Heart left ventricle (tissue), 16 donors: ENCODE measurements at regions not wholly inside any gene's neighbourhood (a gene's known extent, or its start where the extent isn't known, plus 50 kb on each side); places are given as distances from the start of the nearest gene placed in this dataset.

Source experiments
- ATAC-seq, 4 donors: fragments of 200-7000 bp; cut with Tn5 transposase; one replicate each; pipeline ENCODE4 v1.9.1; 2020 to 2022; ENCODE audit warnings: moderate library complexity in 4 of 4, mild to moderate bottlenecking in 3 of 4, moderate number of reproducible peaks in 1 of 4
- DNase-seq, 5 donors: peaks; one replicate each; pipeline ENCODE4 v3.0.0-alpha.2; 2020
- H3K27ac ChIP-seq, 12 donors: fragments of 200-600 bp; sonication (generic) in 4 of 12; one replicate each; pipeline versions ENCODE4 v1.5.0 to v1.8.0; 2016 to 2022; ENCODE audit warnings: mild to moderate bottlenecking in 2 of 12
- H3K27me3 ChIP-seq, 9 donors: fragments of 200-600 bp; sonication (generic) in 2 of 9; one replicate each; pipeline versions ENCODE4 v1.5.1 to v1.8.0; 2016 to 2022; ENCODE audit warnings: mild to moderate bottlenecking in 3 of 9
- H3K36me3 ChIP-seq, 9 donors: fragments of 200-600 bp; sonication (generic) in 2 of 9; one replicate each; pipeline versions ENCODE4 v1.5.0 to v1.8.0; 2018 to 2022; ENCODE audit warnings: mild to moderate bottlenecking in 2 of 9
- H3K4me1 ChIP-seq, 12 donors: fragments of 200-600 bp; sonication (generic) in 4 of 12; one replicate each; pipeline versions ENCODE4 v1.5.0 to v1.8.0; 2016 to 2022; ENCODE audit warnings: mild to moderate bottlenecking in 3 of 12
- H3K4me3 ChIP-seq, 12 donors: fragments of 200-600 bp; sonication (generic) in 4 of 12; one replicate each; pipeline versions ENCODE4 v1.5.0 to v1.8.0; 2017 to 2022; ENCODE audit warnings: mild to moderate bottlenecking in 9 of 12, moderate library complexity in 4 of 12
- H3K9me3 ChIP-seq, 12 donors: fragments of 200-600 bp; sonication (generic) in 4 of 12; one replicate each; pipeline versions ENCODE4 v1.5.0 to v1.8.0; 2016 to 2022; ENCODE audit warnings: mild to moderate bottlenecking in 1 of 12
- CTCF ChIP-seq, 12 donors: fragments of 200-600 bp; sonication (generic) in 4 of 12; IDR thresholded peaks; one replicate each; pipeline versions ENCODE4 v1.5.0 to v1.8.0; 2018 to 2022; ENCODE audit warnings: antibody characterized with exemption in 12 of 12, mild to moderate bottlenecking in 5 of 12
- POLR2A ChIP-seq, 2 donors: fragments of 450-650 bp; IDR thresholded peaks; one replicate each; pipeline ENCODE4 v1.6.1; 2017; ENCODE audit warnings: antibody characterized with exemption in 2 of 2, mild to moderate bottlenecking in 2 of 2, moderate library complexity in 2 of 2
- WGBS, 4 donors: extraction: QIAGEN DNeasy Blood & Tissue Kit in 2 of 4; methylation state at CpG; one replicate each; pipeline versions ENCODE4 v1.1.5 to v1.1.7; 2013 to 2018; 5-methylcytosine and 5-hydroxymethylcytosine counted together
- intact Hi-C, 10 donors: fragments of 100-400 bp; cut with DNase I; formaldehyde crosslinking; loops; one replicate each; pipeline versions ENCODE4 v1.11.1 to v1.14.2; 2022
- donor health status: ischemic (EF 13 %, LVEDD 7.1; RV severe dilation, severe dysfunction).
- donor health status: healthy with polysubstance abuse.
- donor health status: DM: no; HTN: yes; CAD: no.
- donor health status: DM: no; HTN: no; CAD: no.
- donor health status: ischemic (EF 25% LVEDD 6.9; RV normal size, moderate dysfunction).
- donor health status: ischemic (EF 25% LVEDD 5.7; RV mildly dilated, moderate dysfunction).
- donor health status: healthy.
- donor health status: DM: yes; HTN: yes; CAD: no.
- donor health status: ischemic (EF 35%, LVEDD 5.7; RV mildly dilated, moderate dysfunction).
- donor health status: nonischemic (EF 11% LVEDD 7.7; RV severe dilation, severe dysfunction).
- donor health status: DM: yes; HTN: yes; CAD: no.
- donor health status: PGD.
- donor health status: ischemic (EF 29% LVEDD 5.4; RV normal size, mild dysfunction).
- donor health status: nonischemic (EF 23%, LVEDD 6.1; RV moderate dilation, normal function).

GRCh38 chr3:18883571-18883970 lies 264.7 kb upstream of the KCNH8 start:
- DNase-seq (no peak), ATAC-seq (no peak)
- H3K36me3 ChIP-seq: no peaks in the 10 kb centered on the region
- no peaks in the 10 kb centered on the region for H3K9me3 ChIP-seq
- TF ChIP-seq CTCF (IDR thresholded peaks at IDR 0.05) (no peak), POLR2A (IDR thresholded peaks at IDR 0.05) (no peak)
- H3K27me3 ChIP-seq: no peaks in the 10 kb centered on the region
- H3K4me3 ChIP-seq: no peak overlapping the region
- no peak overlapping the region for H3K27ac ChIP-seq
- 37 to 41% (median 39%) methylated on average over 2 of the region's 2 CpGs for WGBS, 4 donors
- no peaks in the 10 kb centered on the region for H3K4me1 ChIP-seq
- intact Hi-C loops: no loop called here

GRCh38 chr3:18880691-18881090 lies 267.6 kb upstream of the KCNH8 start:
- no peak for TF ChIP-seq POLR2A (IDR thresholded peaks at IDR 0.05)
- TF ChIP-seq CTCF (IDR thresholded peaks at IDR 0.05): no peak
- DNase-seq (no peak), ATAC-seq (no peak)
- Histone ChIP-seq H3K27ac (no peak overlapping the region), H3K9me3 (no peaks in the 10 kb centered on the region), H3K4me1 (no peaks in the 10 kb centered on the region), H3K27me3 (no peaks in the 10 kb centered on the region), H3K4me3 (no peak overlapping the region), H3K36me3 (no peaks in the 10 kb centered on the region)
- intact Hi-C loops: no loop called here
- 79 to 96% (median 89%) methylated on average over 1 of the region's 1 CpG for WGBS, 4 donors

GRCh38 chr3:18872466-18872865 lies 275.8 kb upstream of the KCNH8 start:
- WGBS, 4 donors: 70 to 86% (median 81%) methylated on average over 1 of the region's 1 CpG
- Histone ChIP-seq H3K4me3 (no peak overlapping the region), H3K9me3 (no peaks in the 10 kb centered on the region), H3K36me3 (no peaks in the 10 kb centered on the region), H3K27ac (no peak overlapping the region), H3K27me3 (no peaks in the 10 kb centered on the region), H3K4me1 (no peaks in the 10 kb centered on the region)
- TF ChIP-seq POLR2A (IDR thresholded peaks at IDR 0.05): no peak
- no peak for TF ChIP-seq CTCF (IDR thresholded peaks at IDR 0.05)
- no peak for ATAC-seq
- DNase-seq: no peak
- intact Hi-C loops: no loop called here

GRCh38 chr3:18870642-18871041 lies 277.7 kb upstream of the KCNH8 start:
- Histone ChIP-seq H3K27ac (no peak overlapping the region), H3K4me3 (no peak overlapping the region), H3K36me3 (no peaks in the 10 kb centered on the region), H3K9me3 (no peaks in the 10 kb centered on the region), H3K4me1 (no peaks in the 10 kb centered on the region), H3K27me3 (no peaks in the 10 kb centered on the region)
- ATAC-seq: no peak
- no peak for DNase-seq
- intact Hi-C loops: no loop called here
- TF ChIP-seq CTCF (IDR thresholded peaks at IDR 0.05) (no peak), POLR2A (IDR thresholded peaks at IDR 0.05) (no peak)
- 63 to 69% (median 65%) methylated on average over 2 of the region's 2 CpGs for WGBS, 4 donors
